HG02870 (cell line): ENCODE measurements at regions not wholly inside any gene's neighbourhood (a gene's known extent, or its start where the extent isn't known, plus 50 kb on each side); places are given as distances from the start of the nearest gene placed in this dataset.

ENCODE experiments used
- ATAC-seq: cut with Tn5 transposase; IDR thresholded peaks from one replicate; pipeline ENCODE4 v1.9.1; 2021; ENCODE audit warnings: mild to moderate bottlenecking, moderate library complexity; ENCODE audit not compliant: unreplicated experiment

DNA sequence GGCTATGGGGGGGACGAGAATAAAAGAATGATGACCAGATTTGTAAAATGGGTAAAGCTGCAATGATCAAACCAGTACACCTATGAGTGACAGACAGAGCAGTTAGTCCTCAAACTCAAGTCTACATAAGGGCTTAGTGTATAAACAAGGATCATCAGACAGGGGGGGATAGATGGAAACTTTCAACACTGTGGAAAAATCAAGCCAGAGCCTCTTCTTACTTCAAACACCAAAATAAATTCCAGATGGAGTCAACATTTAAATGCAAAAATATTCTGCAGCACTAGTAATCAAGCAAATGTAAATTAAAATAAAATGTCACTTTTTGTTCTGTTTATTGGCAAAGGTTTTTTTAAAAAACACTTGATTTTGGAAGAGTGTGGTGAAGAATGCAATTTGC is 205.9 kb upstream of the RGMA start:
- no peak for ATAC-seq

DNA sequence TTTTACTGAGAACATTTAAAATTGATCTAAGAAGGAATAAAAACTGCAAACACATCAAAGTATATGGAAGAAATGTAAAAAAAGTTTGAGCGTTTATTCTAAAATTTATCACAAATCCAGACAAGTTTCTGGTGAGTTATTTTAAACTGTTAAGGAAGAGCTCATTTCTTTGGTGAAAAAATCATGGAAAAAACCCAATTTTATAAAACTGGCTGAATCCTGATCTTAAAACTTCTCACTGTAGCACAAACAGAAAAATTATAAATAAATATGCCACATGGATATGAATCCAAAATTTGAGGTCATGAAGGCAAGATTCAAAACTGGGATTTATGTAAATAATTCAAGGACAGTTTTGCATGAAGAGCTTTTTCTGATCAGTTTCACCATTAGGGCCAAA is 205.1 kb upstream of the RGMA start:
- ATAC-seq, result no peak

DNA sequence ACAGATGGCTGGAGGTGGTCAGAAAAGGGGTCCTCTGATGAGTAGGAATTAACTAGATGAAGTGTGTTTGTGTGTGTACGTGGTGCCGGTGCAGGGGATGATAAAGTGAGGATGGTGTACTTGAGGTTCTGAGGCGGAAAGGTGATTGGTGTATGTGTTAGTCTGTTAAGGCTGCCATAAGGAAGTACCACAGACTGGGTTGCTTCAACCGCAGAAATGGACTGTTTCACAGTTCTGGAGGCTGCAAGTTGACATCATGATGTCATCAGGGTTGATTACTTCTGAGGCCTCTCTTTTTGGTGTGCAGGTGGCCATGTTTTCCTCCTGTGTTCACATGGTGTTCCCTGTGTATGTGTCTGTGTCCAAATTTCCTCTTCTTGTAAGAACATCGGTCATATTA is 202.4 kb upstream of the RGMA start:
- ATAC-seq, result no peak

DNA sequence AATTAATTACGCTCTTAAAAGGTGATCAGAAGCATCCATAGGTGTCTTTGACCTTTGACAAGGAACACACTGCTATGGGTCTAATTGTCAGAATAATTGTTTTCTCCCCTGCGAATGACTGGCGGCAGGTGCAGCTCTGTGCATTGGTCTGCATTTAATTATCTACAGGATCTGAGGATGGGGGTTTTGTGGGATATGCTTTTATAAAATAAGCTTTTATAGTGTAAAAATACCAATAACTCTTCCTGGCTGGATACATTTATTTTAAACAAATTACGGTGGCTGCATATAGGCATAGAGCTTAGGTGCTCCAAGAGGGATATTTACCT is 201.6 kb upstream of the RGMA start:
- no peak for ATAC-seq

DNA sequence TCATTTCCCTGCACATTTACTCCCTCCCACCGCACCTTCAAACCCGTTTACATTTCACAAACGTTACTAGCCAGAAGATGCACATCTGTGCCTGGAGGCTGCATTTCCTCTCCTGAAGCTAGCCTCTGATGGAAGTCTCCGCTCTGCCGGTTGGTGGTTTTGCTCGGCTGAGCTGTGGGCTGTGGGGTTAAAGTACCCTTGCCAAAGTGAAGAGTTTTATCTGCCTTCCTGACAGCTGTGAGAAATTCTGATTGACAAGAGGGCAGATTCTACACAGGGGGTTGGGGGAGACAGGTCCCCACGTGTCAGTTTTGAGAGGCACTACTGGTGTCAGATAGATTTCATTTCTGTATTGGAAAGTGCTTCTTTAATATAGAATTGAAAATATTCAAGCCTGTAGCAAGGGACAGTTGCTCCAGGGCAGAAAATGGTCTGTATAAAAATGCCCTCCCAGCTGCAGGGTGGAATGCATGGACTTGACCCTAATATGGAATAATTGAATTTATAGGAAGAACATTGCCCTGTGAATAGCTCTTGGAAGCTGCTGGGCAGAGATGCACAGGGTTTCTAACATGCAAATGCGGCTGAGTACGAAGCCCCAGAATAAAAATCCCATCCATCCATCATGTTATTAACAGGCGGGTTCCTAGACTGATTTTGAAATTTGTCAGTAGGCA is 201.1 kb upstream of the RGMA start:
- no peak for ATAC-seq

DNA sequence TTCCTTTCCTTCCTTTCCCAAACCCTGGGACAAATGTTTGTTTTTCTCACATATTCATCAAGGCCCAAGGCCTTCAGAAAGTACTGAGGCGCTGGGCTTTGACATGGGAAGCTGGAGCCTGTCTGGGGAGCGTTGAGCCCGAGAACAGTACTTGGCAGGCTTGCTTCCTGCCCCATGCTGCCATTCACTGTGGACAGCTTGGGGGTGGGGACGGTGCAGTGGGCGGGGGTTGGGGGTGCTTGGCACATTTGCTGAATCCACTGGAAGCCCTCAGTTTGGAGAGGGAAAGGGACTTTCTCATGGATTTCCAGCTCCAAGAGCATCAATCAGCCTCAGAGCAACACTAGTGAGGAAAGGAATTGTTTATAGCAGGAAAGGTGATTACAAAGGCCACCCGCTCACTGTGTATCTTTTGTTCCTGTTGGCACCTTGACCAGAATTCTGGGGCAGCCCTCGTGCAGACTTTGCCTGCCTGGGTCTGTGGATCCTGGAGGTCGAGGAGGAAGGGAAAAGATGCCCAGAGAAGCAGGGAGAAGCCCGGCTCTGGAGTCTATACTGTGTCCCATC is 199.8 kb upstream of the RGMA start:
- ATAC-seq, result no peak

DNA sequence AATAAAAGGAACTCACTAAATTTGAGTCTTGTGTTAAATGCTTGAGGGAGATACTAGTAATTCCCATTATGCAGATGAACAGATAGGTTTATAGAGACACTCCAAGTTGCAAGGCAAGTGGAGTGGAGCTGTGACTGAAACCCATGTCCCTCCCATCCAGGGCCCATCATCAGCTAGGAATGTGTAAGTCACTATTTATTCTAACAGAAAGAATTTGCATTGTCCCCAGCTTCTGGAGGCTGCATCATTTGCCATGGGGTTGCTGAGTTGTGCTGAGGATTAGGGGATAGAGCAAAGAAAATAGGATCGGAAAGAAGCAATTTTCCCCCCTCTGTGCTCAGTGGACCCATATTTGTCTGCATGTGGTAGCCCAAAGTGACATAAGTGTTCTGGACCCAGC is 197.4 kb upstream of the RGMA start:
- no peak for ATAC-seq

DNA sequence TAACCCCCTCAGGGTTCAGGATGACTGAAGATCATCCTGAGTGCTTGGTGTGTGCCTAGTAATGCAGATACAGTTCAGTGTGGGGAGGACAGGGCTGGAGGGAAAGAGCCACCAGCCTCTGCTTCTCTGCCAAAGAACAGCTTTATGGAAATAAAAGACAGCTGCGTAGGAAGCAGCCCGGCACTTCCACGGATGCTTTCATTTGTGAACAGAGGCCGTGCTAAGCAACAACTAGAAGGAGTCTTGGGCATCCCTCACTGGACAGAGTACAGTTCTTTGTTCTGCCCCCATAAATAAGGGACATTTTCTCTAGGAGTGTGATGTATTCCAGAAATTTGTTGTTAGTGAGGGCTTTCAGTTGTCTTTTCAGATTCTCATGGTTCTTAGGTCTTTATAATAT is 194.8 kb upstream of the RGMA start:
- ATAC-seq, result no peak

DNA sequence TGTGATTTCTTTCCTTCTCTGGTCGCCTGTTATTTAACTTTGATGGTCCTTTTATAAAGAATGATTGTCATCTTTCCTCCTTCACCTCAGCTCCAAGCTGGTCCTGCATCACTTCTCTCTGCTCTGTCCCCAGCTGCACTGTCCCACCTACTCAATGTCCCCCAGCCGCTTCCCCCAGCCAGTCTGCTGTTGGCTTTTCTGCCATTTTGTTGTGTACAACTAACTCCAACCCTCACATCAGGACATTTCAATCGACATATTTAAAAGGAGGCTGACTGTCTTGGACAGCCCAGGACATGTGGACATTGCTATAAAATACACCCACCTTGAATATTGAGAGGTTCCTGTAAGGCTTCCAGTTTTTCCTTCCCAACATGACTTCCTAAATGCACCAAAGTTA is 193.8 kb upstream of the RGMA start:
- no peak for ATAC-seq

DNA sequence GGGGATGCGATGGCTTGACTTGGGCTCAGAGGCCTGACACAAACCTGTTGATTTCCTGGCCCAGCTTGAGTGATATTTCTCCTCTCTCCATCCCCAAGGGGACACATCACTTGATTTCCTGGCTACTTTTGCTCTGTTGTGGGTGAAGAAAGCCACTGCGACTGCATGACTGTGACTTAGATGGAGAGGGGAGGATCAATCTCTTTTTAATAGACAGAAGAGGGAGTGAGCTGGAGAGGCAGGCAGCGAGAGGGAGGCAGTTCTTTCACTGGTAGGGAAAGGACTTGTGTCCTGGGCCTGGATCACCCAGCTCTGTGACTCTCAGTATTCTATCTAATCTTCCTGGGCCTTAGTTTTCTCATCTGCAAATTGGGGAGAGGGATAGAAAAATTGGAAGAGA is 189.8 kb upstream of the RGMA start:
- ATAC-seq, result no peak

DNA sequence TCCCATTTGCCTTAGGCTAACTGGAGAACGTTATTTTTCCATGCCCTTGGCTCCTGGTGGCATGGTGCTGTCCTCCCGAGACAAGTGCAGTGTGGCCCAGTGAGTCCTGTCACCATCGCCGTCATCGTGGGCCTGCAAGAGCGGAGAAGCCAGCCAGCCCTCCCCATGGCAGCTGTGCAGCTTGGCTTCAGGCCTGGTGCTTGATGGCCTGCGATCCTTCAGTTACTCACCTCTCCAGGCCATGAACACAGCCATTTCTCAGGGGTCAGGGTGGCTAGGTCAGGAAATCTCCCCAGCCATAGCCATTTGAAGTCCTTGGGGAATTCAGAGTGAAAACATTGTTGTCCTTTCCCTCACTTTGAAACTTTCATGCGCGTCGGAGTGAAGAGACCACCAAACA is 189.0 kb upstream of the RGMA start:
- ATAC-seq, result no peak

DNA sequence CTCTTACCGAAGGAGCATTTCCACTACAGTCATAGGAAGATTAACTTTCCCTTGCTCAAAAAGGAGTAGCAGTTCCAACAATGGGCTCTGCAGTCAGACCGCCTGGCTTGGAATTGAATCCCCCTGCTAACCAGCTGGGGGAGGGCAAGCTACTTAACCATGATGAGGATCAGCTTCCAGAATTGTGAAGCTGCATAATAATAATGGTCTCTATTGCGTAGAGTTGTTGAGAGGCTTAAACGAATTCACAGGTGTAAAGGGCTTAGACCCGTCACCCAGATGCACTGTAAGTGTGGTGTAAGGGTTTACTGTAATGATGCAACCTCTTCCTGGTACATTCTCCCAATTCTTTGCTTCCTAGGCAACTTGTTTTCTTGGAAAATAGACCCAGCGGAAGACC is 185.2 kb upstream of the RGMA start:
- ATAC-seq, result no peak

DNA sequence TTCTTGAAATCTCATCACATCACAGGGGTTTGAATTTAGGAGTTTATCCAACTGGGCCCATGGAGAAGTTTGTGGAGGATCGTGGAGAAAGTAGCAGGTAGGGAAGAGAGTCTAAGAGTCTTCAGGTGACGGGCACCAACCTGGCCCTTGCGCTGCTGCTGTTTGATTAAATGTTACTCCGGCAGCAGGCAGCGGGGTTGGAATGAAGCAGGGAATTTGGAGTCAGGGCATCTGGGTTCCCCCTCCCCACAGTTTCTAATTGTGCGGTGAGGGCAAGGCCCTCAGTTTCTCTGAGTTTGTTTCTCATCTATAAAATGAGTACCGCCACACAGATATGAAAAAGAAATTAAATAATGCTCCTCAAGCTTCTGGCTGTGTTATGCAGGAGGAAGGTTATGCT is 182.9 kb upstream of the RGMA start:
- no peak for ATAC-seq

DNA sequence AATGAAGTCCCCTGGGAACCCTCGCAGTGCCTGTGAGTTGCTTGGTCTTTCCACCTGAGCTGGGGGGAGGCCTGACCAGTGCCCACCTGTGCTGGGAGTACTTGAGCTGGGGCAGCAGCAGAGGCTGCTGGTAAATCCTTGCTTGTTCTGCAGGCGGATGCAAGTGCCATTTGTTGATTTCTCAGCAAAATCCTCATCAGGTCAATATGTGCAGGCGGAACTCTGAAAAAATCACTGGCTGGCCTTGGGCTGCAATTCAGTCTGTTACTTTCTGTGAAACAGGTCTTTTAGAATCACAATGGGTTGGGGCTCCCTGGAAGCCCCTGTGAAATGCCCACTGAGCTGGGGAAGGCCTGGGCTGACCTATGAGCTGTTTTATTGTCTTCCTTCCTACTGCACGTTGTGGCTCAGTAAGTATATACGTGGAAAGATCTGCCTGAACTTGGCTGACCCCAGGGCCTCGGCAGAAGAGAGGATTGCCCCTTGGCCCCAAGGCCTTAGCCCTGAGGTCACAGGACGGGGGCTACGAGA is 182.0 kb upstream of the RGMA start:
- no peak for ATAC-seq

DNA sequence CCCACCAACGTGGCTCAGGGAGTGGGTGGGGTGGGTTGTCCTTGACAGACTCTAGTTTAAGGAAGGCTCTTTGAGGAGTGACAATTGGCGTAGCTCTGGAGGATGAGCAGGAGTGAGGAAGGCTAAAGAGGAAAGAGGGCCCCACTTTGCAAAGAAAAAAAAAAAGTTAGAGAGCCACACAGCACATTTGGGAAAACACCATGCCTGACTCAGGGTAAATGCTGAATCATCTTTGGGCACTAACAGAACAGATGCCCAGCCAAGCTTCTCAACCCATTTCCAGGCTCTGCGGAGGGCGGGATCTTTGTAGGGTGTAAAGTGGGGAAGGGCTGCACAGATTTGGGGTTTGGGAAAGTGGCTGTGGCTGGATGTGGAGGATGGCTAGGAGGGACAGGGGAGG is 179.1 kb upstream of the RGMA start:
- ATAC-seq, result no peak

DNA sequence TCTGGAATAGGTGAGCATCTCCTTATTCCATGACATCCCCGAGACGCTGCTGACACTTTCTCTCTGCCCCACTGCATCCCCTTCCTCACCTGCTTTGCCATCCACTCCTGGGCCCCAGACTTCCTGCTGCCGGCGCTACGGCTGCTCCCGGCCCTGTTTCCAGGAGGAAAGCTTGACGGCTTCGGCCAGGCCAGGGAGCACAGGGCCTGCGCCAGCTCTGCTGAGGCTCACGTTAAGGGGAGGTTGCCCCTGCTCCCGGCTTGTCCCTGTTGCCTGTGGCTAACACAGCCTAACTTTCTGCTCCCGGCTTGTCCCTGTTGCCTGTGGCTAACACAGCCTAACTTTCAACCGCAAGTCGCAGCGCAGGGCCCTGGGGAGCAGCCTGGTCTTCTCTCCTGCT is 177.3 kb upstream of the RGMA start:
- no peak for ATAC-seq

DNA sequence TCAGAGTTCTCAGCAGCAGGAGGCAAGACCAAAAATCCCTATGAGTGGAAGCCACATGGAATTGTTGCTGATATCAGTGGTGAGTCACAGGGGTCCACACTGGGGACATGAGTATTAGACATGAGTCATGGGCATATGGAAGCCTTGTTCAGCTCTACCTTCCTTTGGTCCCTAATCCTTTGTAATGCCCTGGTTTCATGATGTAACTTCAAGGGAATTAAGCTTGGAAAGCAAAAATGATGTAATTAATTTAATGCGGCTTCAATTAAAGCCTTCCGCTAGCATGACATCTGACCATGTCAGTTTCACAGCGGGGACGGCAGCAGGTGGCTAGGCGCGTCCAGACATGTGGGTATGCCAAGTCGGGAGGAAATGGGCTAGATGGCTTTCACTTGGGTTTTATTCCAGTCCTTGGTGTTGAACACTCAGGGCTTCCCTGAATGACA is 176.1 kb upstream of the RGMA start:
- no peak for ATAC-seq

DNA sequence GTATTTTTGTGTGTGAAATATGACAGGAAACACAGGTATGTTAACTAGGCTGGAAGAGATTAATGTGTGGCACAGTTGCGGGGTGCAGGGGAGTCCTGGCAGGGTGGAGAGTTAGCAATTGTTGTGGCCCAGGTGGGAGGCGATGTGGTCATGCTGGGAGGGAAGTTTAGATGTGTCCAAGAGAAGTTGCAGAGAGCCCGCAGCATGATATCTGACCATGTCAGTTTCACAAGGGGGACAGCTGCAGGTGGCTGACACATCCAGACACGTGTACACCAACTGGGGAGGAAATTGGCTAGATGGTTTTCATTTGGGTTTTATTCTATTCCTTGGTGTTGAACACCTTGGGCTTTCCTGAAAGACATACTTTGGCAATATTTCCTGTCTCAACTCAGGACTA is 172.8 kb upstream of the RGMA start:
- no peak for ATAC-seq

DNA sequence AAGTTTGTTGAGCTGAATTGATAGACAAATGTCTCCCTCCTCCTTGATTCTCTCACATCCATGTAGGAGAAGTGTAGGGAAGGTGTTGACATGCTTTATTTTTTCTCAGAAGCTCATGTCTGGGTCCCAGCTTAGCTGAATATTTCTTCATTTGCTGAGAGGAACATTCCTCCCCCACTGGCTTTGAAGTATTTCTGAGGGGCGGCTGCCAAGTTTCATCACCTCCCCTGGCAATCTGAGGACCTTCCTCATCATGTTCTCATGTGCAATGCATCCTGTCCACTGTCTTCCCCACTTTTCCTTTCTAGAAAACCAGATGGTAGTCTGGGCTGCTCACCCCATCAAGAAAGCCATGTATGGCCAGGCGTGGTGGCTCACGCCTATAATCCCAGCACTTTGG is 168.9 kb upstream of the RGMA start:
- no peak for ATAC-seq

DNA sequence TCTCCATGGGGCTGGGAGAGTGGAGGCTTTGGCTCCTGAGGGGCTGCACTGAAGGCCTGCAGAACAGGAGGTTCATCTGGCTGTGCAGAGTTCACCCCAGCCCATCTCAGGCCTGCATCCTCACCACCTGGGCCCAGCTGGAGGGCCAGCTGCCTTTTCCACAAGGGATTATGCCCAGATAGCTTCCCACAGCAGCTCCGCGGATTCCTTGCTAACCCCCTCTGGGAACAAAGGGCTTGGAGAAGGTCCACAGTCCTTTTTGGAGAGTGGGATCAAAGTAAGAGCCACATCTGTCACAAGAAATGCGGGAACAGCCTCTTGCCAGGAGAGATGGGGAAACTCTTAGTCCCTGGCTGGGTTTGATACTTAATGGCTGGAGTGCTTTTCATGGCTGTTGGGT is 164.7 kb upstream of the RGMA start:
- no peak for ATAC-seq

DNA sequence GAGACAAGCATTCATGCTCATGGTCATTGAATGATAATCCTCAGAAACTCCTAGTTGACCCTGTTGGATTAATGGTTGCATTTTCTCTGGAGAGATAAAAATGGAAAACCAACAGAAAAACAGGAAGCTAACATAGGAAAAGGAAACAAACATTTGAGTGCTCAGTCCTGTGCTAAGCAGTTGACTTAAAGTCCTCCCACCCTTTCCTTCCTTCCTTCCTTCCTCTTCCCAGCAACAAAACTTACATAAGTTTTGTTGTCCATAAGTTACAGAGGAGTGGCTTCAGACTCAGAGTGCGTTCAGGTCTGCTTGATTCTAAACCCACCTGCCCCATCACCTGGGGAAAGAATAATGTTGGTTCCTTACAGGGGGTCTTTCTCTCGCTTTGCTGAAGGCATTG is 163.8 kb upstream of the RGMA start:
- ATAC-seq, result no peak

DNA sequence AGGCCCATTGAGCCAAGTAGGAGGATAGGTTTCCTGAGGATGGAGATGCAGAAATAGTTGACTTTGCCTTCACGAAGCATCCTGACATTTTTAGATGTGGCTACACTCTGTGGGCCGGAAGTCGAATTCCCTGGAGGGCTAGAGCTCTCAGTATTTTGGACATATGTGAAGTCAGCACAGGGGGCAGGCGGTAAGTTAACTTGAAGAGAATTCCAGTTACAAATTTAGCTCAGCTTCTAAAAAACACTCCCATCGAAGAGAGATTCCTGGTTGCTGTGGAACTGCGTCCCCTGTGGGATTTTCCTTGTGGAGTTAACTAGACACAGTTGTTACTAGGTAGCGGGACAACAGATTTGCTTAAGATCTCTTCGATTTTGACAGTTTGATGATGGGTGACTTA is 161.9 kb upstream of the RGMA start:
- no peak for ATAC-seq

DNA sequence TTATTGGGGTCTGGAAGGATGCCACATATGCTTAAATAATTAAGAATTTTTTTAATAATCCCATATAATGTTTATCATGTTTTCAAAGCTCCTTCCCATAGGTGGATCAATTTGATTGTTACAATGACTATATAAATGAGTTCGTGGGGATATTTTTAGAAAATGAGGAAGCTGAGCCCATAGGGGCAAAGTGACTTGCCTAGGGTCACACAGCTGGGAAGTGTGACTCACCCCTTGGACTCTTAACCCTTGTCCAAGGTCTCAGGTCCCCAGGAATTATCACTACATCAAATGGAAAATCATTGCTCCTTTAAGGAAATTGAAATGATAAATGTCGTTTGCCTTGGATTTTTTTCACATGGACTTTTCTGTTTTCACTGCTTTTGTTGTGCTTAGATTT is 161.2 kb upstream of the RGMA start:
- ATAC-seq, result no peak
